Tibial nerve (tissue), 4 donors: ENCODE measurements at regions not wholly inside any gene's neighbourhood (a gene's known extent, or its start where the extent isn't known, plus 50 kb on each side); places are given as distances from the start of the nearest gene placed in this dataset.

Experiments
- DNase-seq, 2 donors: peaks; one replicate each; pipeline ENCODE4 v3.0.0-alpha.2; 2019; ENCODE audit warnings: low spot score in 2 of 2
- H3K27ac ChIP-seq, 4 donors: fragments of 200-600 bp; sonication (generic) in 3 of 4; one replicate each; pipeline ENCODE4 v1.5.1; 2017 to 2019; ENCODE audit warnings: mild to moderate bottlenecking in 1 of 4
- H3K27me3 ChIP-seq, 2 donors: fragments of 200-600 bp; sonication (generic) in 1 of 2; one replicate each; pipeline versions ENCODE4 v1.5.1 to v1.6.0; 2017 to 2019
- H3K36me3 ChIP-seq, 3 donors: fragments of 200-600 bp; sonication (generic); one replicate each; pipeline ENCODE4 v1.5.1; 2018 to 2019
- H3K4me1 ChIP-seq, 4 donors: fragments of 200-600 bp; sonication (generic) in 3 of 4; one replicate each; pipeline ENCODE4 v1.5.1; 2017 to 2019
- H3K4me3 ChIP-seq, 4 donors: fragments of 200-600 bp; sonication (generic) in 3 of 4; one replicate each; pipeline ENCODE4 v1.5.1; 2017 to 2019; ENCODE audit warnings: mild to moderate bottlenecking in 1 of 4, moderate library complexity in 1 of 4
- H3K9me3 ChIP-seq, 4 donors: fragments of 200-600 bp; sonication (generic) in 3 of 4; one replicate each; pipeline ENCODE4 v1.5.1; 2017 to 2019
- EP300 ChIP-seq, 2 donors: sonication (generic); formaldehyde crosslinking; IDR thresholded peaks; one replicate each; pipeline ENCODE4 v1.6.1; 2017; ENCODE audit warnings: antibody characterized with exemption in 2 of 2, mild to moderate bottlenecking in 1 of 2
- POLR2A ChIP-seq, 2 donors: fragments of 450-650 bp; IDR thresholded peaks; one replicate each; pipeline ENCODE4 v1.6.1; 2017; ENCODE audit warnings: antibody characterized with exemption in 2 of 2, mild to moderate bottlenecking in 2 of 2, moderate library complexity in 2 of 2
- WGBS, 2 donors: methylation state at CpG; one replicate each; pipeline ENCODE4 v1.1.5; 2018; 5-methylcytosine and 5-hydroxymethylcytosine counted together
- TF ChIP-seq, protein P1 (sequence below), 5 experiments: fragments of 200-600 bp in 3 of 5; fragments of 450-650 bp in 2 of 5; sonication (generic) in 3 of 5; IDR thresholded peaks; one replicate each; pipeline ENCODE4 v1.5.1; 2016 to 2019; ENCODE audit warnings: antibody characterized with exemption in 5 of 5, mild to moderate bottlenecking in 3 of 5, moderate library complexity in 2 of 5

DNA sequence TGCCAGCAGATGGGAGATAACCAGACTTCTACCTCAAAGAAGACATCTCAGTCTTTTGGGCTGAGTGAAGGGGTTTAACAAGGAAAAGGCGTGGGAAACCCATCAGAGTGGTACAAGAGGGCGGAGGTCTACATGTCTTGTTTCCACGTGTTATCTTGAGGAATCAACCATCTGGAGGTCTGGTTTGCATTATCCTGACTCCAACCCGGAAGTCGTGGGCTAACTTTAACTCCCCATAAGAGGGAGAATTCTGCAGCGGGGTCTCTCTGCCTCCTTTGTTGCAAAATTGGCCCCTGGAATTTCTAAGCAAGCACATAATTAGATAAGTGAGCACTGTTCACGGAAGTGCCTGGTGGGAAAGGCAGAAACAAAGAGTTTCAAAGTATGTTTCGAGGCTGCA is 398.7 kb upstream of the C16orf82 start:
- 25 to 33% methylated on average over 8 of the region's 8 CpGs for WGBS, 2 donors
- no peak for DNase-seq
- H3K4me1 ChIP-seq = no peaks in the 10 kb centered on the region
- TF ChIP-seq, protein P1, sequence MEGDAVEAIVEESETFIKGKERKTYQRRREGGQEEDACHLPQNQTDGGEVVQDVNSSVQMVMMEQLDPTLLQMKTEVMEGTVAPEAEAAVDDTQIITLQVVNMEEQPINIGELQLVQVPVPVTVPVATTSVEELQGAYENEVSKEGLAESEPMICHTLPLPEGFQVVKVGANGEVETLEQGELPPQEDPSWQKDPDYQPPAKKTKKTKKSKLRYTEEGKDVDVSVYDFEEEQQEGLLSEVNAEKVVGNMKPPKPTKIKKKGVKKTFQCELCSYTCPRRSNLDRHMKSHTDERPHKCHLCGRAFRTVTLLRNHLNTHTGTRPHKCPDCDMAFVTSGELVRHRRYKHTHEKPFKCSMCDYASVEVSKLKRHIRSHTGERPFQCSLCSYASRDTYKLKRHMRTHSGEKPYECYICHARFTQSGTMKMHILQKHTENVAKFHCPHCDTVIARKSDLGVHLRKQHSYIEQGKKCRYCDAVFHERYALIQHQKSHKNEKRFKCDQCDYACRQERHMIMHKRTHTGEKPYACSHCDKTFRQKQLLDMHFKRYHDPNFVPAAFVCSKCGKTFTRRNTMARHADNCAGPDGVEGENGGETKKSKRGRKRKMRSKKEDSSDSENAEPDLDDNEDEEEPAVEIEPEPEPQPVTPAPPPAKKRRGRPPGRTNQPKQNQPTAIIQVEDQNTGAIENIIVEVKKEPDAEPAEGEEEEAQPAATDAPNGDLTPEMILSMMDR (IDR thresholded peaks at IDR 0.05) = no peak
- no peak for TF ChIP-seq EP300 (IDR thresholded peaks at IDR 0.05)
- TF ChIP-seq POLR2A (IDR thresholded peaks at IDR 0.05) = no peak
- no peak overlapping the region for H3K4me3 ChIP-seq
- no peaks in the 10 kb centered on the region for H3K36me3 ChIP-seq
- H3K9me3 ChIP-seq = no peaks in the 10 kb centered on the region
- no peak overlapping the region for H3K27ac ChIP-seq
- no peaks in the 10 kb centered on the region for H3K27me3 ChIP-seq

DNA sequence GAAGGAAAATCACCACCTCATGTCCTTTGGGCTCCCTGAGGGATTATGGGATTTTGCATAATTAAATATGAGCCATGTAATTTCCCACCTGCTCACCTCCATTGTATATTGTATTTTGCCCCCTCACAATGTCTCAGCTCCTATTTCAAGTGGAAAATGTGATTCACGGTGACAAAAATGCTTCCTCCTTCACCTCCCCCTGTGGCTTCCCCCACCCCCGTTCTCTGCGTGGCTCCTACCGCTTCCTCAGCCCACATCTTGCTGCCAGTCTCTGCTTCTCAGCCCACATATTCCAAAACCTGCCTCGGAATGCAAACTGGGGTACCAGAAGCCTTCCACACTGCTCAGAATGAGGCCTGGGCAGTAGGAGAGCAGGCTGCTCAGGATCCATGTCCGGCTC is 394.5 kb upstream of the C16orf82 start:
- no peak overlapping the region for H3K4me3 ChIP-seq
- 43 to 57% methylated on average over 6 of the region's 6 CpGs for WGBS, 2 donors
- peaks cover 0 to 3% (median 0%) of the 10 kb centered on the region in 4 donors for H3K9me3 ChIP-seq
- no peak for DNase-seq
- H3K36me3 ChIP-seq = no peaks in the 10 kb centered on the region
- H3K27me3 ChIP-seq = no peaks in the 10 kb centered on the region
- TF ChIP-seq, protein P1 (IDR thresholded peaks at IDR 0.05) = no peak
- no peak for TF ChIP-seq EP300 (IDR thresholded peaks at IDR 0.05)
- no peaks in the 10 kb centered on the region for H3K4me1 ChIP-seq
- no peak overlapping the region for H3K27ac ChIP-seq

- TF ChIP-seq EP300 (IDR thresholded peaks at IDR 0.05) (no peak), POLR2A (IDR thresholded peaks at IDR 0.05) (no peak)
- TF ChIP-seq, protein P1 (IDR thresholded peaks at IDR 0.05) = no peak
- H3K4me3 ChIP-seq = no peak overlapping the region
- peaks cover 0 to 3% (median 0%) of the 10 kb centered on the region in 4 donors for H3K9me3 ChIP-seq
- H3K27me3 ChIP-seq = no peaks in the 10 kb centered on the region
- no peaks in the 10 kb centered on the region for H3K4me1 ChIP-seq
- 80 to 84% methylated on average over 3 of the region's 3 CpGs for WGBS, 2 donors
- DNase-seq = no peak
- H3K36me3 ChIP-seq = no peaks in the 10 kb centered on the region
- H3K27ac ChIP-seq = no peak overlapping the region
Observed at GRCh38 chr16:26673011-26673410, 393.7 kb upstream of the C16orf82 start.

- no peak for DNase-seq
- no peak for TF ChIP-seq EP300 (IDR thresholded peaks at IDR 0.05)
- Histone ChIP-seq H3K27me3 (no peaks in the 10 kb centered on the region), H3K4me1 (no peaks in the 10 kb centered on the region), H3K4me3 (no peak overlapping the region), H3K27ac (no peak overlapping the region), H3K36me3 (no peaks in the 10 kb centered on the region), H3K9me3 (no peaks in the 10 kb centered on the region)
- 78 to 80% methylated on average over 4 of the region's 4 CpGs for WGBS, 2 donors
Observed at GRCh38 chr16:26680671-26681070, 386.1 kb upstream of the C16orf82 start.

GRCh38 chr16:26688105-26688504 is 378.6 kb upstream of the C16orf82 start:
- DNase-seq = no peak

More at GRCh38 chr16:26688105-26688504, 378.6 kb upstream of the C16orf82 start:
- TF ChIP-seq EP300 (IDR thresholded peaks at IDR 0.05) (no peak), POLR2A (IDR thresholded peaks at IDR 0.05) (no peak)
- TF ChIP-seq, protein P1 (IDR thresholded peaks at IDR 0.05) = no peak
- Histone ChIP-seq H3K27ac (no peak overlapping the region), H3K4me1 (no peaks in the 10 kb centered on the region), H3K9me3 (no peaks in the 10 kb centered on the region), H3K36me3 (no peaks in the 10 kb centered on the region), H3K27me3 (no peaks in the 10 kb centered on the region), H3K4me3 (no peak overlapping the region)
- WGBS, 2 donors = 31 to 39% methylated on average over 2 of the region's 2 CpGs
